ENCODE measurements at regions not wholly inside any gene's neighbourhood (a gene's known extent, or its start where the extent isn't known, plus 50 kb on each side); places are given as distances from the start of the nearest gene placed in this dataset.
"Not testable (repeated sequence)": the region's sequence is repeated elsewhere in the genome, so short reads cannot be mapped to it uniquely, and the experiment has no call there.

- no peaks in the 10 kb centered on the region for H3K4me1 ChIP-seq
- no peak overlapping the region for H3K4me3 ChIP-seq
- H3K27me3 ChIP-seq (ENCODE audit: low read depth) = no peaks in the 10 kb centered on the region
- ATAC-seq (no peak), DNase-seq (no peak)
- no peak for TF ChIP-seq CTCF (IDR thresholded peaks at IDR 0.05)
- H3K9me3 ChIP-seq = no peaks in the 10 kb centered on the region
- no peak overlapping the region for H3K27ac ChIP-seq
- H3K36me3 ChIP-seq = no peaks in the 10 kb centered on the region
- intact Hi-C loops (cut with DNase I) = no loop called here
These were observed 610.6 kb downstream of the ZWINT start for GRCh38 chr10:55750458-55750857.

GRCh38 chr10:55747244-55747643 lies 613.8 kb downstream of the ZWINT start:
- Histone ChIP-seq H3K4me1 (no peaks in the 10 kb centered on the region), H3K4me3 (no peak overlapping the region), H3K36me3 (no peaks in the 10 kb centered on the region), H3K27me3 (ENCODE audit: low read depth) (no peaks in the 10 kb centered on the region), H3K9me3 (no peaks in the 10 kb centered on the region), H3K27ac (no peak overlapping the region)
- intact Hi-C loops (cut with DNase I) = no loop called here
- DNase-seq = no peak
- ATAC-seq = peak; percentile 74 to 84
- TF ChIP-seq CTCF (IDR thresholded peaks at IDR 0.05) = no peak

- Histone ChIP-seq H3K4me1 (no peaks in the 10 kb centered on the region), H3K36me3 (no peaks in the 10 kb centered on the region), H3K9me3 (no peaks in the 10 kb centered on the region), H3K27ac (no peak overlapping the region), H3K4me3 (no peak overlapping the region), H3K27me3 (ENCODE audit: low read depth) (no peaks in the 10 kb centered on the region)
- intact Hi-C loops (cut with DNase I) = no loop called here
- DNase-seq (no peak), ATAC-seq (peak in 1 of 2 donors; percentile 35)
- no peak for TF ChIP-seq CTCF (IDR thresholded peaks at IDR 0.05)
These were observed 615.1 kb downstream of the ZWINT start for GRCh38 chr10:55746002-55746401.

GRCh38 chr10:55742487-55742886 lies 618.6 kb downstream of the ZWINT start:
- H3K4me1 ChIP-seq = no peaks in the 10 kb centered on the region
- DNase-seq = no peak
- intact Hi-C loops (cut with DNase I) = no loop called here
- no peaks in the 10 kb centered on the region for H3K9me3 ChIP-seq
- no peak for ATAC-seq
- H3K27me3 ChIP-seq (ENCODE audit: low read depth) = no peaks in the 10 kb centered on the region
- no peaks in the 10 kb centered on the region for H3K36me3 ChIP-seq
- no peak for TF ChIP-seq CTCF (IDR thresholded peaks at IDR 0.05)
- no peak overlapping the region for H3K4me3 ChIP-seq
- no peak overlapping the region for H3K27ac ChIP-seq

DNA sequence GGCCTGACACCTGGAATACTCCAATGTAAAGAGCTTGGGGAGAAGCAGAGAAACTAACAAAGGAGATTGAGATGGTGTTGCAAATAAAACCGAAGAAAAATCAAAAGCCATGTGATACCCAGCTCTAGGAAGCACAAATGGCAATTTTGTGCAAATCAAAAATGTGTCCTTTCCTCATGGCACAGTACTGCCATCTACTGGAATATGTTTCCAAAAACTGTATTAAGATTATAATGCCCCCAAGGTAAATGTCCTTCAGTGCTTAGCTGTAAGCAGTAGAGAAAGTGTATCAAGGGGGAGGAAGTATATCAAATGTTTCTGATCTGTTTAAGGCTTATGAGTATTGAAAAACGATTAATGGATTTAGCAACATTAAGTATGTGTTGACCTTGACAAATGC lies 620.3 kb downstream of the ZWINT start:
- H3K27ac ChIP-seq; H3K36me3 ChIP-seq; intact Hi-C loops (cut with DNase I); H3K9me3 ChIP-seq; DNase-seq; H3K4me1 ChIP-seq; H3K4me3 ChIP-seq; ATAC-seq; H3K27me3 ChIP-seq (ENCODE audit: low read depth): not testable (repeated sequence)
- peak; percentile 10 for TF ChIP-seq CTCF (IDR thresholded peaks at IDR 0.05)

GRCh38 chr10:55740110-55740509 lies 620.9 kb downstream of the ZWINT start:
- no peak for TF ChIP-seq CTCF (IDR thresholded peaks at IDR 0.05)

More at GRCh38 chr10:55740110-55740509, 620.9 kb downstream of the ZWINT start:
- no peaks in the 10 kb centered on the region for H3K36me3 ChIP-seq
- intact Hi-C loops (cut with DNase I) = no loop called here
- no peaks in the 10 kb centered on the region for H3K4me1 ChIP-seq
- DNase-seq = no peak
- no peaks in the 10 kb centered on the region for H3K27me3 ChIP-seq (ENCODE audit: low read depth)
- no peak for ATAC-seq
- H3K9me3 ChIP-seq = no peaks in the 10 kb centered on the region
- no peak overlapping the region for H3K27ac ChIP-seq
- H3K4me3 ChIP-seq = no peak overlapping the region

Measured in lower lobe of right lung (tissue), 2 donors.